HG02852 (cell line): ENCODE measurements at regions not wholly inside any gene's neighbourhood (a gene's known extent, or its start where the extent isn't known, plus 50 kb on each side); places are given as distances from the start of the nearest gene placed in this dataset.

Experiments used
- ATAC-seq: cut with Tn5 transposase; IDR thresholded peaks from one replicate; pipeline ENCODE4 v1.9.1; 2021; ENCODE audit warnings: mild to moderate bottlenecking, moderate library complexity; ENCODE audit not compliant: unreplicated experiment

- ATAC-seq = peak; percentile 93
Observed at GRCh38 chr12:65756956-65757511, 67.2 kb upstream of the HMGA2 start.

DNA sequence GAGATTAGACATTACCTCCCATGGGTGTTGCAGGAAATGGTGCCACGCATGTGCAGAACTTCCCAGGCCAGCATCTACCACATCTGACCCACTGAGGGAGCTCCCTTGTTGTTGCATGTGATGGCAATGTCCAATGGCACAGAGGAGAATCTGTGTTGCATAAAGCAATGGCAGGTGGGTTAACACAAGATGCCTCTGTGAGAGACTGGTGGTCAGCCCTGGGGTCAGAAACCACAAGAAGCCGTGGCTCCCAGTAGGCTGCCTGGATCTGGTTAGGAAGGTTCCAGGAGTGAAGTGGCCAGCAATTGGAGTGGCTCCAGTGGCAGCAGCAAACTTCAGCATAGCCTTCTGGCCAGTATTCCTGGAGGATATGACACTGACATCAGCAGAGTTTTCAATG is 65.9 kb upstream of the HMGA2 start:
- ATAC-seq = no peak

DNA sequence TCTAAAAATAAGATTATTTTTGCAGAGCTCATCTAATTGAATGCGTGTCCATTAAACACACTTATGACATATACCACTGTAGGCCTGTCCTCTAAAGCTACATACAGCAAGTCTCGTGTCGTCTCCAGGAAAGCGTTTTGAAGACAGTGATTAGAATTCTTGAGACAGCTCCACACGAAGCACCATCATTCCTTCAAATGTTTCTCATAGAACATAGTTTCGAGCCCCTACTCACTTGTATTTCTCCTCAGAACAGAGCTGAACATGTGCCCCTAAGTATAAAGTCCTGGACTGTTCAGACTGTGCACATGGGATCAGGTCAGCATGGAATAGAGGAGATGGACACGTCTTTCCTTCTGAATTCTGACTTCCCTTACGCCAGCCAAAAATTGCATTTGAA is 64.5 kb upstream of the HMGA2 start:
- no peak for ATAC-seq

GRCh38 chr12:65761301-65761700 is 63.0 kb upstream of the HMGA2 start:
- ATAC-seq = no peak

- no peak for ATAC-seq
Observed at GRCh38 chr12:65764325-65764724, 60.0 kb upstream of the HMGA2 start.

- no peak for ATAC-seq
Observed at GRCh38 chr12:65765436-65765813, 58.9 kb upstream of the HMGA2 start.

DNA sequence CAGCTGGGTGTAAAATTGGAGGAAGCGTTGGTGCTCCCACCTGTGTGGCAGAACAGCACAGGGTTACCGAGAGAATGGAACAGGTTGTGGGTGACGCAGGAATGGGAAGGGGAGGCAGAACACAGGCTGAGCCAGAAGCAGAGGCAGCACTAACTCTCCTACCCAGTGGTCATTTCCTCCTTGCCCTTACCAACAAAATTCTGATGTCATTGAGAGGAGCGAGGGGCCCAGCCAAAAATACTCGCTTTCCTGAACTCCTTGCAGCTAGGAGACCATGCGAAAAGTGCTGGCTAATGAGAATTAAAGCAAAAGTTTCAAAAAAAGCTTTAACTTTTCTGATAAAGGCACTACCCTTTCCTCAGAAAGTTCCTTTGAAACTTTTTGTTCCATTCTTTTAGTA is 54.4 kb upstream of the HMGA2 start:
- ATAC-seq = no peak
